GM03348 (cell line): ENCODE measurements at regions not wholly inside any gene's neighbourhood (a gene's known extent, or its start where the extent isn't known, plus 50 kb on each side); places are given as distances from the start of the nearest gene placed in this dataset.
"Not testable (repeated sequence)": the region's sequence is repeated elsewhere in the genome, so short reads cannot be mapped to it uniquely, and the experiment has no call there.

Source experiments
- DNase-seq: peaks from one replicate; pipeline ENCODE4 v3.0.0; 2012; ENCODE audit warnings: low spot score

DNA sequence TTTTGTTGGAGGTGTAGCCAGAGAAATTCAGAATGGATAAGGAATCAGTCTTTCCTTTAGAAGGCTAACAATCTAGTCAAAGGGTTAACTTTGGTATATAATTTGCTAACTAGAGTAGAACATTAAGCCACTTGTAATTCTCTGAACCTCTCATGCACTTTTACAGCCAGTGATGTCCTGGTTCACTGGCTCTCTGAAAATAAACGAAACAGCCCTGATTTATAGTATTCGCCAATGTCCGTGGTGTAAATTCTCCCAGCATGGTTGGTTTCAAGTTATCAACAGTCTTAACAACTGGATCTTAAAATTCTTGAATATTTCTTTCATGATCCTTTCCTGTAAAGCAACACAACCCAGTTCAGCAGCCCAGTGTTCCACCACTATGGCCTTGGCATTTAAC lies 500.4 kb upstream of the CDIN1 start:
- no peak for DNase-seq

DNA sequence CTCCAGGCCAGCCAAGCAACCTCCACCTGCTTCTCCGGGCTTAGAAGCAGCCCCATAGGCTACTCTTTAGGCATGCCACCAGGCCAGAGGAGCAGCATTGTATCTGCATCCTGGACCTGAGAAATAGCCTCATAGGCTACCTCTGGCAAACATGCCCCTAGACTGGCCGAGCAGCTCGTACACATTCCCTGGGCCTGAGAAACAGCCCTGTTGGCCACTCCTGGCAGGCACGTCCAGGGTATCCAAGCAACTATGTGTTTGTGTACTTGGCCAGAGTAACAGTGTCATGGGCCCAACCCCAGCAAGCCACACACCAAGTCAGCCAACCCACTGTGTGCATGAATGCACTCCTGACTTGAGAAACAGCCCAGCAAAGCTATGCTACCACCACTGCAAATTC lies 498.7 kb upstream of the CDIN1 start:
- DNase-seq, result no peak

DNA sequence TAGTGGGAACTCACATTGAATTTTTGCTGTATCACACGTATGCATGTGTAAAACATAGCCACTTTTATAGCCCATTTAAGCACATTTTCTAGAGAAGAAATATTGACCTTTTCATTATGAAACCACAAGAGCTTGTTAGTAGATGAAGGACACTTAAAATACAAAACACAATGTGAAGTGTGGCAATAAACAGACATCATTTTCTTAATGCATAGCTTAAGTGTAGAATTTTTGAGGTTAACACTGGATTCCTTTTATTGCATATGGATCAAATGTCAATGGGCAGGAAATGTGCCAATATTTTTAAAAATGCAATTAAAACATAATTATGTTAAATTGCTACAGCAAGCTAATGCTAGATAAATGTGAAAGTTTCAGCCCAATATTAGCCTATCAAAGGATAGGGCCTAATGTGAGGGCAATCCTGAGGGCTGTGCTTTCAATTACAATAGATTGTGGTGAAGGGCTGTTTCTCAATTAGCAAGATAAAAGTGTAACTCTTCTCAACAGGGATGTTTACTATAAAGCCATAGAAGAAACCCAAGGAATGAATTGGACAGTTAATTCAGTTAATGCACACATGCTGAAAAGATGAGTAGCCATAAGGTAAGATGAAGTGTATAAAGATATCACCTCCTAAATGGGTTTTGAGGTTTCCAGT lies 489.0 kb upstream of the CDIN1 start:
- no peak for DNase-seq

DNA sequence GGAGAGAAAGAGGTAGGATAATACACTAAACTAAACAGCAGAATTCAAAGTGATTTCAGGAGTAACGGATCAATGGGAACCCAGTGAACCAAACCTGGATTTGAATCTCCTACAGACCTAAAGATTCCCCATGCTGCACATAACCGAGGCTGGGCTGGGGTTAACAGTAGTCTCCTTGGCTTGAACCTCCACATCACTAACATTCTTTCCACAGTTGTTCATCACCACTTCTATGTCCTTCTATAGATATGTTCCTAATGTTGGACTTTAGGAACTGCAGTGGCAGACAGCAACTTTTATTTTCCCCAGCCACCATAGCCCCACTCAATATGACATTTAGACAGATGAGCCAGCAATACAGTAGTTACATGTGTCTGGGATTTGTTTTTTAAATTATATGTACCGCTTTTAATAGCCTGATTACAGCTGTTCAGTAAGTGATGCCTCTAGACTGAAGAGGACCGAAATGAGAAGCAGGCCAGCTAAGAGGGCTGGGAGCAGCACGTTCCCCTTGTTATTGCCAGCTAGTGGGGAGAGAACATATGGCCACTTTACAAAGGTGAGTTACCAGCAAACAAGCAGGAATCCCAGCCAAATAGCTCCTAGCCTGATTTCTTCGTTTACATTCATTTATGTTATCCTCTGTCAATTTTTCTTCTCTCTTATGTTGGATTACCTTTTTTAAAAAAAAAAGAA lies 472.6 kb upstream of the CDIN1 start:
- peak; percentile 16 for DNase-seq

DNA sequence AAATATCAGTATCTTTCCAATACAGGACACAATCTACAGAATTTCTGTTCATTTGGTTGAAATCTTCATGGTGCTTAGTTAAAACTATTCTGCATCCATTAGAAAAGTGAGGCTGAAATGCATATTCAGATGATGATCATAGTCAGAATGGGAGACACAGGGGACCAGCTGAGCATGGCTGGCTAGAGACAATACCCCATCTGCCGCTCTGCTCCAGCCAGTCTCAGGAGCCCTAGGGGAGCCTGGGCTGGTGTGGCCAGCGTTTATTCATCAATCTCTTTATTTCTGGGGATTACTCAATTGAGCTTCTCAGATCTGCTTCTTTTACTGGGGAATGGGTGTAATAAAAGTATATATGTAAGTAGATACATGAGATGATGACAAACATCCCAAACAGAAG lies 470.9 kb upstream of the CDIN1 start:
- DNase-seq, result no peak

DNA sequence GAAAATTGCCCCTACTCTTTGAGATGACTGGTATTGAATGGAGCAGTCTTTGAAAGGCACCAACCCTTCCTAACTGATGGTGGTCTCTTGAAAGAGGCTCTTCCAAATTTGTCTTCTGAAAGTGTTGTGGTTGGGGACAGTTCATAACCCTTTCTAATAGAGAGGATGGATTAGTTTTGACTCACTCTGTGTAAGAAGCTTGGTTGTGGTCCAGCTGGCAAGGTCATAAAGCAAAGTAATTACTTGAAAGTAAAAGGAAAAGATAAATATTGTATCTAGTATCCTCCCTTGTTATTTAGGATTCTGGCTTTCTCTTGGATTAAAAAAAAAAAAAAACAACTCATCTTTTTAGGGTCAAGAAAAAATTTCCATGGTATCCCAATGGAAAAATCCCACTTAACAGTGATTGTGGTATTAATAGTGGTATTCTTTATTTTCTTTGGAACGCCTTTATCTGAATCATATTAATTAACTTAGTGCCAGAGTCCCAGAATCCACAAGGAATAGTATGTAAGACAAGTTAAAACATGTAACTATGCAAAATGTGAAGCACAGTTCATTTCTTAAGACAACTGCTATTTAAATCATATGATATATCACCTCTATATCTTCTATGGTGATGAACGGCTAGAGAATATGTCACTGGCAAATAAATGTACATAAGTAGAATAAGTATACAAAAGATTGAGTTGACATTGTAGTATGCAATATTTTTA lies 469.3 kb upstream of the CDIN1 start:
- DNase-seq, result peak; percentile 16

DNA sequence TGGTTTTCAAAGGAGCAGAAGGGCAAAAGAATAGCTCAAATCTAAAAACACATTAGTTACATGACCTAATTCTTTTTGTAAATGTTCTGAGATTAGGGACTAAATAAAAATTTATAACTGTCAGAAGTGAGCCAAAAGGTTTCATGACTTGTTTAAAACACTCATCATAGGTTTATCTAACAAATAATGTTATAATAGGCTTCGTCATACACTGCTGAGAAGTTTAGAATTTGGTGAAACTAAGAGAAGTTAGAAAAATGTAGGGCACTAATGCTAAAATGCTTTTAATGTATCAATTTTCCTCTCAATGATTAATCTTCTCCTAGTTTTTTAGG lies 468.8 kb upstream of the CDIN1 start:
- DNase-seq, result no peak

DNA sequence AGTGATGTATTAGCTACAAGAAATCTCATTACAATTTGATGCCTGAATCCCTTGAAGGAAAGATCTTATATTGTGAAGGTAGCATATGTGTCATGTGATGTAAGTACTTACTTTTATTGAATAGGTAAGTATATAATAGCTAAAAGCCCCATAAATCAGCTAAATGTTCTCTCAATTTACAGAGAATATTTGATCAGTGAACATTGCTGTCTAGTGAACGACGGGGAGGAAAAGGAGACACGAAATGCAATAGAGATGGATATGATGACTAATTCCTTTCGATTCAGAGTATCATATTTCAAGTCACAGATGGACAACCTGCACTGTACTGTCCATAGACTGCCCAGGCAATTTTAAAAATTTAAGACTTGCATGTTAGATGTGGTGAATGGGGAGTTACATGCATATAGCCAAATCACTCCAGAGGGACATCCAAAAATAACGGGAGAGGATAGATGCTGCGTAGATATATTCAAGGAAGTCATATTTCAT lies 462.1 kb upstream of the CDIN1 start:
- DNase-seq, result no peak

DNA sequence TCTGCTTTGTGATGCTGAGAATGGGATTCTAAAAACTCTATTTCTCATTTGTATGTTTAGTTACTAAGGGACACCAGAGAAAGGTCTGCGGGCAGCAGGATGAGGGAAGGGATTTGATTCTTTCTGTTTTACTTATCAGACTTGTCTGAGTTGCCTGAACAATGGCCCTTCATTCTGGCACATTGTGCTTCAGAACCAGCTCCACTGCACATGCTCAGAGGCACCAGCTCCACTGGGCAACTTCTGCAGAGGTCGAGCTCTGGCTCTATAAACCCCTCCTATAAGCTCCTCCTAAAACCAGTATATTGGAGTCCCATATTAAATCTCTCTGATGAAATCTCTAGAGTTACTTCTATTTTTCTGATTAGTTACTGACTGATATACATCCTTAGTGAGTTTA lies 453.2 kb upstream of the CDIN1 start:
- no peak for DNase-seq

DNA sequence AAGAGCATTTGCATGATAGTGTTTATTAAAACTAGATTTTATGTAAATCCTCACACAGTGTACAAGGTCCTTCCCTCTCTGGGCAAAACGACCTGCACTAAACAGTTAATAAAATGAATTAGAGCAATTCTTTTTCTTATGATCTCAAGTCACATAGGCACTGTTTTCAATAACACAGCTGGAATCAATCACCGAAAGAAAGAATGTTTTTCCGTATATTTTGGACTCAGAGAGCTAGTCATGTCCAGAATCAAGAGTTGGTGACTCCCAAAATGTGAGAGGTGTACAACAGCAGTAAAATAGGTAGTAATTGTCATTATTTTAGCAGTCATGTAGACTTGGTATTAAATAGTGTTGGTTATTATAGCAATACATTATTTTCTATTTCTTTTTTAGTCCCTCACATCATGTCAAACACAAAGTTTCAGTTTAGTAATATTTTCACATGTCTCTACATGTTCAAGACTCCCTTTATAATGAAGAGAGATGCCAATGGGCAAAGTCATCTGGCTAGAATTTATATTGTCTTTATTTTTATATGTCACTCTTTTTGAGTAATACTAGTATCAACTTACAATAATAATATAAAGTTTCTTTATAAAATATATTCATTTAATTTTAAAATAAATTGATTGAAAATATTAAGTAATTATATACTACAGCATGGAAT lies 448.6 kb upstream of the CDIN1 start:
- no peak for DNase-seq

DNA sequence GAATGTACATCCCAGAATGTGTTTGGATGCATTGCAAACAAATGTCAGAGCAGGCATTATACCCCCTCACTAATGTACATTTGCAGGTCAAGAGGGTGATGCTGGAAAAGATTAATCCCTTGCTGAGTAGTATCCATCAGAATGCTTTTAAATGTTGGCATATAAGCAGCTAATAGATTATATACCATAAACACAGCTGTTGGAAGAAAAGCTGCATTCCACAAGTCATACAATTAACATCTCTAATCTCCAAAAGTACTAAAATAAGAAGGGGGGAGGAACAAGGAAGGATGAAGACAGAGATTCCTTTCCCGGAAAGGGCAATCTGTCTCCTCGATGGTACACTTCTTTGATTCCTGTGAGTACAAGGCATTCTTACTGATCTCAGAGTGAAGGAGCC lies 445.7 kb upstream of the CDIN1 start:
- DNase-seq, result no peak

DNA sequence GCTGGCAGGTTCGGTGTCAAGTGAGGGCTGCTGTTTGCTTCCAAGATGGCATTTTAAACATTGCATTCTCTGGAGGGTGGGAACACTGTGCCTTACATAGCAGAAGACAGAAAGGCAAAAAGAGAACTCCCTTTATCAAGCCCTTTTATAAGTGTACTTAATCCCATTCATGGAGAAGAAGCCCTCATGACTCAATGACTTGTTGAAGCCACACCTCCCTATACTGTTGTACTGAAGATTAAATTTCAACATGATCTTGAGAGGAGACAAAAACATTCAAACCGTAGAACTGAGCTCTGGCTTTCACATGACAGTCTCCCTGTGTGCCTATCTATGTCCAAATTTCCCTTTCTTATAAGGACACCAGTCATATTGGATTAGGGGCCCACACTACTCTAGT lies 443.4 kb upstream of the CDIN1 start:
- no peak for DNase-seq

DNA sequence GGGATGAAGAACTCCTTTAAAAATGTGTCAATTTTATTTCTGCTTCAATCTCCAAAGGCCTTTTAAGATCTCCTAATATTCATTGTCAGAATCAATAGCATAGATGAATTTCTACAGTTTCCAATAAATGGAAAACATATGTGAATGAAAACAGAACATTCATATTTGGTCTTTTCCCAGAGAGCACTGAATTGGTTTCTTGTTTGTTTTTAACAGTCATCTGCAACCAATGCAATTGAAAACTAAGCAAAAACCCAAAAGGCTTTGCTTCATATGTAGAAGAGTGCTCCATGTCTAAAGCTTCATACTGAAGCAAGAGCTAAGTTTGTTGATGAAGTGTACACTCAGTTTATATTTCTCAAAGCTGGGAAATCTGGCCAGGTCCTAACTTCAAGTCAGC lies 426.5 kb upstream of the CDIN1 start:
- DNase-seq, result no peak

DNA sequence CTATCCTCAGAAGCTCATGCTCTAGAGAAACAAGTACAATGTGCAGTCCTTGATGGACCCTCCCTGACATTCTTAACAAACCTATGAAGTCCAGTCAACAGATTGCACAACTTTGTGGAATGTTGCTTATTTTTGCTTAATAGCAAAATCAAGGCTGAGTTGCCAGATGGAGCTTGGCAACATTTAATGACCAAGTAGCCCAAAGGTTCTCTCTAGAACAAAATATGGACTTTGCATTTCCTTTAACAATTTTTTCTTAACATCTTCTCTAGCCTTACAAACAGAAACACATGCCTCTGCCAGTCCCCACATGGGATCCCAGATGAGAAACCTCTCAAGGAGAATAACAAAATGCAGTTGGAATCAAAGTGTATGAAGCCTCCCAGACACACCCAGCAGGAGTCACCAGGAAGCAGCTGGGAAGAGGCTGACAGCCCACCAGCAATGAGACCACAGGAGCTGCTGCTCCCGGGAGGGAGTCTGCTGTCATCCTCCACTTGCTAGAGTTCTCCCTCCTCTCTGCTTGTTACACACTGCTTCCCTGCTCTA lies 422.5 kb upstream of the CDIN1 start:
- DNase-seq, result peak; percentile 57

DNA sequence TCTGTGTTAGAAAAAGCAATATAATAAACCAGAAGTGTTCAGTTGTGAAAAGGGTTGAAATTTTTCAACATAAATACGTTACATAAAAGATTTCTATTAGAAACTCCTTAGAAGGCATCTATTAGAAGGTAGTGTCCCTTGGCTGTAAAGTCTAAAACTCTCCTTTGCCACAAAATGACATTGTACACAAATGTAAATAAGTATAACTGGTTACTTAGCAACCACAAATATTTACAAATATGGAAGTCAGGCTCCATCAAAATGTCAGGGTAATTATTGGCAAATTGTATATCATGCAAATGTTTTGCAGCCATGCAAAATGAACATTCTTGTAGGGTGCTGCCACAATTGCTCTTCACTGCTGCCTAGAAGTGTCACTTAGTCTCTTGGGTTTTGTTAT lies 419.1 kb upstream of the CDIN1 start:
- no peak for DNase-seq

DNA sequence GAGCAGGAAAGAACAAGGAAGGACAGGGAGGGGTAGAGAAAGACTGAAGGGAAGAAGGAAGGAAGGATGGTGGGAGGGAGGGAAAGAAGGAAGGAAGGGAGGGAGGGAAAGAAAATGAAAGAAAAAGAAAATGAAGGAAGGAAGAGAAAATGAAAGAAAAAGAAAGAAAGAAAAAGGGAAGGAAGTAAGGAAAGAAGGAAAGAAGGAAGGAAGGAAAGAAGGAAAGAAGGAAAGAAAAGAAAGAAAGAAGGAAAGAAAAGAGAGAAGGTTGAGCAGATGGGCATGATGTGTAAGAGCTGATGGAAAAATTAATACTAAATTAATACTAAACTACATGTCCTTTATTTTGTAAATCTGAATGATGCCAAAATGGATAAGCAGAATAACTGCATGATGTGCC lies 418.3 kb upstream of the CDIN1 start:
- no peak for DNase-seq

DNA sequence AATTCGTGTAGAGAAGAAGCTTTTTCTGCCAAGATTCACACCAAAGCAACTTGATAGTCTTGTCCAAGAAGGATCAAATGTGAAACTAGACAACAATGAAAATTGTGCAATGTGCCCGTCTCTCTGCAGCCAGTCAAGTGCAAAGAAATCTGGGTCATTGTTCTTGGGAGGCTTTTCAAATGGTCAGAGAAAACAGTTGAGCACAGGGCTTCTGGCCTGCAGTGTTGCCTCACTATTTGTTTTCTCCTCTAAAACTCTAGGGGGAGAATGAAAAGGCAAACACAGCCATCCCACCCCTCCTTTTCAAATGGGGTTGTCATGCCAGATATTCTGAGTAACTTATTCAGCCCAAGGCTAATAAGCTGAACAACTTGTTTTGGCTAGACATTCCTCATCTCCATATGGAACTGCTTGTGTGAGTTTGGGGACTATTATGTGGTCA lies 417.6 kb upstream of the CDIN1 start:
- peak; percentile 22 for DNase-seq

DNA sequence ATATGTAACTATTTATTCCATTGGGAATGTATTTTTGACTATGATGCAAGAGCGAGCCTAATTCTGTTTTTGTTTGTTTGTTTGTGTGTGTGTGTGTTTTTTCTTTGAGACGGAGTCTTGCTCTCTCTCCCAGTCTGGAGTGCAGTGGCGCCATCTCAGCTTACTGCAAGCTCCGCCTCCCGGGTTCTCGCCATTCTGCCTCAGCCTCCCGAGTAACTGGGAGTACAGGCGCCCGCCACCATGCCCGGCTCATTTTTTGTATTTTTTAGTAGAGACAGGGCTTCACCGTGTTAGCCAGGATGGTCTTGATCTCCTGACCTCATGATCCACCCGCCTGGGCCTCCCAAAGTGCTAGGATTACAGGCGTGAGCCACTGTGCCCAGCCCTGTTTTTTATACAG lies 415.4 kb upstream of the CDIN1 start:
- not testable (repeated sequence) for DNase-seq

DNA sequence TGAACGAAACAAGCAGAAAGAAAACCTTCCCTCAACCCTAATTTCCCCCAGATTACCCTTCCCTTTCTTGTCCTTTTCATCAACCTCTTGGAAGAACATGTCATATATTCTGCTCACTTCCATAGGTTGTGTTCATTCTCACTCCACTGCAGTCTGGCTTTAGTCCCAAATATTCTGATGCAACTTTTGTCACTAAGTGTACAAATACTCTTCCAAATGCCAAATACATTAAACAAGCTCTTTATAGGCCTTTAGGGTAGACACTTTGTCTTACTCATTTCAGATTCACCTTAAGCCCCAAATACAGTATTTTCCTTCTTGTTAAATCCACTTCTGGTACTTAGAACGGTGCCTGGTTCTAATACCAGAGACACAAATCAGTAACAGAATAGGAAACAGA lies 406.5 kb upstream of the CDIN1 start:
- no peak for DNase-seq

DNA sequence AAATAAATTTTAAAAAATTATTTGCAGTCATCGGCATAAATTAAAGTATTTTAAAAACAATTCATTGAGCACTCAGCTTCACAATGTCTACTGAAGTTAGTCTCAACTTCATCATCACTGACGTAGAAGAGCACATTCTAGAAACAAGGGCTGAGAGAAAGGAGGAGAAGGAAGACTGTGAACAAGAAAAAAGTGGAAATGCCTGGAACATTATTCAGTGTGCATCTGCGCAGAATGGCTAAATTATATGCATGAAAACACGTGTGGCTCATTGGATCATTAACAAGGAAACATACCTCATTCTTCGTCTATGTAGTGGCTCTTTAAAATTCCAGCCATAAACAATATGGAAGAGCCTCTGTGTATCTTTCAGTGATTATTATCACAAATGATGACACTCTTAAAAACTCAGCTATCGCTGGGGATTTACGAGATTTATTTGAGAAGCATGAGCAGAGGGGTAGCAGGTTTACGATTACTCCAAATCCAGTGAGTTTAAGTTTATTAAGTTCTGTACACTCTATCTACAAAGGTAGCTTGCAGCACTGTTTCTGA lies 404.2 kb upstream of the CDIN1 start:
- DNase-seq, result no peak

DNA sequence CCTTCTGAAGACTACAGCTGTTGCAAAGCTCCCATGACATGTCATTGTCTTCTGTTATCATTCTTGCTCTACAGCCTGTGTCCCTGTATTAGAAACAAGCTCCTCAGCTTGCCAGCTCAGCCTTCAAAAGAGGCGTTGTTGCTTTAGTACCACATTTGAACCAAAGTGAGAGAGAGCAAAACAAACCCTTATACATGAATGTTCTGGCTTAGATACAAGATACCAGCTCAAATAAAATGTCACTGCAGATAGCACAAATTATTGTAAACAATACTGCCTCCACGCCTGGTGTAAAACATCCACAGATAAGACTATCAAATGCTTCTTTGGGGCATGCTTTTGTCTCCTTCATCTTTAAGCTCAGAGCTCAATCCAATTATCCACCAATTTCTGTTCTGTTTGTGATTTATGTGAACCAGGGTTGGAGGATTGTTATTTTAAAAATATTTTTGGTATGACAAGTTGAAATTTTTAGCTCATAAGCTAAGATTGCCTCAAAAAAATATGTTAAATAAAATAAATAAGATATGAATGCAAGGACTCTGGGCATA lies 403.6 kb upstream of the CDIN1 start:
- DNase-seq, result no peak
